Peyer's patch (tissue), 4 donors: ENCODE measurements at regions not wholly inside any gene's neighbourhood (a gene's known extent, or its start where the extent isn't known, plus 50 kb on each side); places are given as distances from the start of the nearest gene placed in this dataset.

Source experiments
- DNase-seq, 3 donors: peaks; one replicate each; pipeline ENCODE4 v3.0.0-alpha.2; 2017 to 2019
- H3K27ac ChIP-seq, 4 donors: fragments of 200-600 bp; sonication (generic); one replicate each; pipeline ENCODE4 v1.5.1; 2016 to 2019
- H3K27me3 ChIP-seq, 2 donors: fragments of 200-600 bp; sonication (generic); one replicate each; pipeline ENCODE4 v1.5.1; 2019
- H3K36me3 ChIP-seq, 3 donors: fragments of 200-600 bp; sonication (generic); one replicate each; pipeline ENCODE4 v1.5.1; 2016 to 2019
- H3K4me1 ChIP-seq, 4 donors: fragments of 200-600 bp; sonication (generic); one replicate each; pipeline ENCODE4 v1.5.1; 2016 to 2019
- H3K4me3 ChIP-seq, 4 donors: fragments of 200-600 bp; sonication (generic); 1 replicate in 3 of 4; 2 replicates in 1 of 4; pipeline ENCODE4 v1.5.1; 2016 to 2019; ENCODE audit warnings: mild to moderate bottlenecking in 1 of 4
- H3K9me3 ChIP-seq, 4 donors: fragments of 200-600 bp; sonication (generic); one replicate each; pipeline ENCODE4 v1.5.1; 2016 to 2019; ENCODE audit warnings: mild to moderate bottlenecking in 1 of 4
- CTCF ChIP-seq, 6 experiments: fragments of 450-650 bp in 4 of 6; fragments of 200-600 bp in 2 of 6; sonication (generic) in 1 of 6; IDR thresholded peaks; one replicate each; pipeline ENCODE4 v1.5.1; 2017 to 2019; ENCODE audit warnings: antibody characterized with exemption in 6 of 6, mild to moderate bottlenecking in 3 of 6, moderate library complexity in 1 of 6
- POLR2A ChIP-seq, 2 donors: fragments of 450-650 bp; IDR thresholded peaks; one replicate each; pipeline ENCODE4 v1.5.1; 2017; ENCODE audit warnings: antibody characterized with exemption in 2 of 2, mild to moderate bottlenecking in 2 of 2, moderate library complexity in 2 of 2

- Histone ChIP-seq H3K36me3 (no peaks in the 10 kb centered on the region), H3K27me3 (no peaks in the 10 kb centered on the region), H3K27ac (no peak overlapping the region), H3K4me3 (no peak overlapping the region), H3K9me3 (no peaks in the 10 kb centered on the region), H3K4me1 (no peaks in the 10 kb centered on the region)
- no peak for DNase-seq
- no peak for TF ChIP-seq POLR2A (IDR thresholded peaks at IDR 0.05)
- no peak for TF ChIP-seq CTCF (IDR thresholded peaks at IDR 0.05)
These were observed 281.8 kb downstream of the INHBA start for GRCh38 chr7:41421056-41421455.

DNA sequence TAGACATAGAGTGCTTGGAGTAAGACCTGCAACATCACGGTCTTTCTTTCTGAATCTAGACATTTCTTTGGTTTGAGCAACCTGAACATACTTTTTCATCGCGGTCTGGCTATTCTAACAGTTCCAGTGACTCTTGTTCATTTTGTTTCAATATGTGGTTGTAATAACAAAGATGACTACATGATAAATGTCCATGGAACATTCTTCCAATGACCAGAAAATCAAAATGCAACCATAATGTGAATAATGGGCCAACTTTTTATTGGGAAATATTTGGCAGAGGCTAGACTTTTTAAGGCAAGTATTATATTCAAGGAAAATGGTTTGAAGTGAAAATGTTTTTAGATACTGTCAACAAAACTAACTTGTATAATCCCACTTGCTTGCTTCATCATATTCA is 282.5 kb downstream of the INHBA start:
- no peak for TF ChIP-seq CTCF (IDR thresholded peaks at IDR 0.05)
- no peak for TF ChIP-seq POLR2A (IDR thresholded peaks at IDR 0.05)
- no peak overlapping the region for H3K27ac ChIP-seq
- H3K4me3 ChIP-seq, result no peak overlapping the region
- no peaks in the 10 kb centered on the region for H3K9me3 ChIP-seq
- no peaks in the 10 kb centered on the region for H3K4me1 ChIP-seq
- H3K27me3 ChIP-seq, result no peaks in the 10 kb centered on the region
- DNase-seq, result no peak
- H3K36me3 ChIP-seq, result no peaks in the 10 kb centered on the region

DNA sequence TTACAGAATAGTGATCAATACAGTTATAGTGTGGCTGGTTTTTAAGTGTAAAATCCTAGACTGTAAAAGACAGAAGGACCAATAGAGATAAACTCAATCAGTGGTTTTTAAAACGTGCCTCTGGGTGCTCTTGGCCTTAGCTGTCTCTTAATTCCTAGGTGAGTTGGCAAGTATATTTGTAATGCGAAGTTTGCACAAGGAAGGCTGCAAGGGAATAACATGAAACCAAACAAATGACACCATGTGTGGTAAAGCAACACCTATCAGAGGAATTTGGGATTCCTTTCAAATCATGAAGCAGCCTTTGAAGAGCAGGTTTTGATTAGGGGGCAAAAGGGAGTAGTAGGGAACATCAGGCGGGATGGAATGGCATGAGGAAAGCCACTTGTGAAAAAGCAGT is 284.6 kb downstream of the INHBA start:
- TF ChIP-seq CTCF (IDR thresholded peaks at IDR 0.05), result no peak
- TF ChIP-seq POLR2A (IDR thresholded peaks at IDR 0.05), result no peak

GRCh38 chr7:41416208-41416595 is 286.7 kb downstream of the INHBA start:
- Histone ChIP-seq H3K4me1 (no peaks in the 10 kb centered on the region), H3K27me3 (no peaks in the 10 kb centered on the region), H3K36me3 (no peaks in the 10 kb centered on the region), H3K27ac (no peak overlapping the region), H3K4me3 (no peak overlapping the region), H3K9me3 (no peaks in the 10 kb centered on the region)
- TF ChIP-seq CTCF (IDR thresholded peaks at IDR 0.05) (no peak), POLR2A (IDR thresholded peaks at IDR 0.05) (no peak)
- DNase-seq, result no peak

More for the DNA sequence above, 284.6 kb downstream of the INHBA start:
- no peaks in the 10 kb centered on the region for H3K36me3 ChIP-seq
- H3K27me3 ChIP-seq, result no peaks in the 10 kb centered on the region
- H3K4me1 ChIP-seq, result no peaks in the 10 kb centered on the region
- DNase-seq, result no peak
- no peak overlapping the region for H3K4me3 ChIP-seq
- no peak overlapping the region for H3K27ac ChIP-seq
- H3K9me3 ChIP-seq, result no peaks in the 10 kb centered on the region

- H3K4me3 ChIP-seq, result no peak overlapping the region
These were observed 287.3 kb downstream of the INHBA start for GRCh38 chr7:41415471-41416207.

More at GRCh38 chr7:41415471-41416207, 287.3 kb downstream of the INHBA start:
- Histone ChIP-seq H3K27me3 (no peaks in the 10 kb centered on the region), H3K4me1 (no peaks in the 10 kb centered on the region), H3K27ac (no peak overlapping the region), H3K36me3 (no peaks in the 10 kb centered on the region), H3K9me3 (no peaks in the 10 kb centered on the region)
- DNase-seq, result no peak
- TF ChIP-seq CTCF (IDR thresholded peaks at IDR 0.05), result no peak
- TF ChIP-seq POLR2A (IDR thresholded peaks at IDR 0.05), result no peak
